GM21515 (cell line): ENCODE measurements at regions not wholly inside any gene's neighbourhood (a gene's known extent, or its start where the extent isn't known, plus 50 kb on each side); places are given as distances from the start of the nearest gene placed in this dataset.
"Not testable (repeated sequence)": the region's sequence is repeated elsewhere in the genome, so short reads cannot be mapped to it uniquely, and the experiment has no call there.

Experiments
- ATAC-seq: cut with Tn5 transposase; IDR thresholded peaks from one replicate; pipeline ENCODE4 v1.9.1; 2021; ENCODE audit not compliant: unreplicated experiment

DNA sequence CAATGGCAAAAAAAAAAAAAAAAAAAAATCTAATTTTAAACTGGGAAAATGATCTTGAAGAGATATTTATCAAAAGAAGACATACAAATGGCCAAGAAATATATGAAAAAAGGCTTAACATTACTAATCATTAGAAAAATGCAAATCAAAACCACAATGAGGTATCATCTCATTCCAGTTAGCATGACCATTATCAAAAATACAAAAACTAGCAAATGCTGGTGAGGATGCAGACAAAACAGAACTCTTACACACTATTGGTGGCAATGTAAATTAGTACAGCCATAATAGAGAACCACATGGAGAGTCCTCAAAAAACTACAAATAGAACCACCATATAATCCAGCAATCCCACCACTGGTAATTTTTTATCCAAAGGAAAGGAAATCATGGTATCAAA, 489.6 kb downstream of the TNS3 start:
- ATAC-seq = no peak

DNA sequence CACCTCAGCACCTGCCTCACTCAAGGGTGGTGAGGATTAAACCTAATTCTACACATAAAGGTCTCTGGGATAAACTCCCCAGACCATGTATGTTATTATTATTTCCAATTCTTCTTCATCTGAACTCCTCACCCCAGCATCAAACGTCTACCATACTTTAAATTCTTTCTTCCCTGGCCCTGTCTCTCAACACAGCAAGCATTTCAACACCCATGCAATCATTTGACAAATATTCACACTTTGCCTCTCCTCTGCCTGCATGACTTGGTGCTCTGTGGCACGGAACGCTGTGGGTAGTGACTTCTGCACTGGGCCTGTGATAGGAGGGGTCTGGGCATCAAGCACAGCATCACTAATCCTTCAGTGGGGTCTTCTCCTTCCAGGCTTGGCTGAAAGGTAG, 490.8 kb downstream of the TNS3 start:
- no peak for ATAC-seq

DNA sequence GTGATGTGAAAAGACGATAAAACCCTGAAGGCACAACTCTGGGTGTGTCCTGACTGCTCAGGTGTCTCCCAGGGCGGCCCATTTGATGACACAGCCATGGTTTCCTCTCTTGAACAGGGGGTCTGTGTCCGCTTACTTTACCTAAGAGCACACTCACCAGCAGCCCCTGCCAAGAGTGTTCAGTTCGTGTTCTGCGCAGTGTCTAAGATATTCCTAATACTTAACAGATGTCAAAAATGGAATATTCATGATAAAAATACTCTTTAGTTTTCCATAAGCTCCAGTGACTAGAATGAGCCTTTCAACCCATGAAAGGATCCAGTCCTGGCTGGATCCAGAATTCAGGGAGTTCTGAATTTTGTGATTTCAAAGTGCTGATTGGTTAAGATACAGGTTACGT, 492.4 kb downstream of the TNS3 start:
- no peak for ATAC-seq

DNA sequence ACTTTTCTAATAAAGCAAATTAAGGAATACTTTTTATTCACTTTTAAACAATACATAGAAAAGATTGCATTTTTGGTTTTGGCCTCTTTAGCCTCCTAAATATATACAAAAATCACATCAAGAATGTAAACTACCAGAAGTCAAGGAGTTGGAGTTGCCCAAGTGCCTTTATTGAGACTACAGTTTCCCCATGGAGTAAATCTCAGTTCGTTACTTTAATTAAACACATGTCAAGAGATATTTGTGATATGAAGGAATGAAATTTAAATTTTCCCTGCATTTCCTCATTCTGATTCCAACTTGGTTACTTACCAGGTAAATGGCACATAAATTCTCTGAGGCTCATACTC, 492.9 kb downstream of the TNS3 start:
- ATAC-seq = no peak

DNA sequence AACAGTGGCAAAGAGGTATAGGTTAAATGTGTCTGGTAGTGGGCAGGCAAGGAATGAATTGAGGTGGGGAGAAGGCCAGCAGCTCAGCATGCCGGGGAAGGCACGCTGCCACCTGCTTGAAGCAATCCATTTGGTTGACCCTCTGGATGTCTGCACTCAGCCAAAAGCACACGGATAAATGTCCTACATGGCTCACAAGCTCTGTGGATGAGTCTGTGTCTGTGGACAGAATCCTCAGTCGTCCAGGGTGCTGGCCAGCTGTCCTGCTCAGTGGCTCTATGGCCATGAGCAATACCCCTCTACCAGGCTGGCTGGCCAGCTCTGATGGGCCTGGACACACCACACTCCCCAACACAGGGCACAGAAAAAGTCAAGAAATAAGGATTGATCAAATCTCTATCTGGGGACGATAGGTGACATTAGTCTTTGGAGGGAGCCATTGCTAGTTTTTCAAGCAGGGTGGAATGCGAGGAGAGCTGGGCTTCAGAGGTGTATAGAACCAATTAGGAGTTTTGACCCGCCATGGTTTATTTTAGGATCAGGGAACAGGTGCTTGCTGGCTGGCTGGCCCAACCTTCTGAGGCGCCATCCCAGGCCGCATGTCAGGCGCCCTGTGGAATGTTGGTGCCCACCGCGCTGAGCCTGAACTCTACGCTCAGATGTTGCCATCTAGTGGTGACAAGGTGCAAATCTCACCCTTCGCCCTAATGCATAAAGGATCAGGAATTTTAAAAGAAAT, 493.4 kb downstream of the TNS3 start:
- peak; percentile 72 for ATAC-seq

DNA sequence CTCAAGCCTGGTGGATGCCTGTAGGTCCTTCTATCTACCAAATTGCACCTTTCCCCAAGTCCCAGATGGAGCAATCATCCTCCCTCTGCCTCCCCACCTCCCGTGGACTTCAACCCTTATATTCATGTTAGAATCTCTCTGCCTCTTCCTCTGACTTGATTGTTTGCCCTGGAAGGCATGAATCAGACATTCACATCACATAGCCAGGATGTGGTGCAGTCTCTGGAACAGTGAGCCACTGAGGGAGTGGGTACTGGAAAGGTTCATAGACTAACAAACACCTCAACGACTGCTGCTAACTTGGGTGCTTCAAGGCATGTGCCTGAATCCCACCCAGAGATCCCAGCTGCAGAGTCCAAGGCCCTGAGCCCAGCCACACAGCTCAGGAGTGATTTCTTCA, 494.0 kb downstream of the TNS3 start:
- ATAC-seq = no peak

DNA sequence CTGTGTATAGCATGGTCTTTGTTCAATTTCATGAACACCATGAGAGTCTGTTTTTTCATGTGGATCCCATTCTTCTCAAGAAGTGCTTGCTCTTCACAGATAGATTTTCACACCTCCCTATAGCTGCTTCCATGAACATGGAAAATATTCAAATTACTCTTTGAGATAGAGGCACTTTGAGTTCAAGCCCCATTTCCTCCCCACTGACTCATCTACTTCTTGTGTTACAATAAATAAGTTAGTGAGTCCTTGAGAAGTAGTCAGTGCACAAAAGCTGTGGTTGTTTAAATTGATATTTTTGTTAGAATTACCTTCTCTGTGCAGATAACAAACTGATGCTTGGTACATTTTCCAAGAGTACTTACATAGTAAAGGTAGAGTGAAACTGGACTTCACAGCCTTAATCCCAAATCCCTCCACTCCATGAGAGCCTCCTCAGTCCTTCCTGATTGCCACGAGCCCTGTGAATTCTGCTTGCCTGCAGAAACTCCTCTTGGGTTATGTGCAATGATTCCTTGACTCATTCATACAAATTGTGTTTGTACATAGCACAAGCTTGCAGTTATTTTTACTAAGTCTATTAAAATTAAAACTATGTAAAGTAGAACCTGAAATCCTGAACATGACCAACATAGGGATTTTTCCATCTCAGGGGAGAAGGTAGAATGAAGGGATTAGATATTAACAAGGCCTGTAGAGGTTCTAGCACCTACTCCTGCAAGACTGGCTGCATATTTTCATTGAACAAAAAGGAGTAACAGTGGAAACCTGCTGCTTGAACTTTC, 496.2 kb downstream of the TNS3 start:
- no peak for ATAC-seq

DNA sequence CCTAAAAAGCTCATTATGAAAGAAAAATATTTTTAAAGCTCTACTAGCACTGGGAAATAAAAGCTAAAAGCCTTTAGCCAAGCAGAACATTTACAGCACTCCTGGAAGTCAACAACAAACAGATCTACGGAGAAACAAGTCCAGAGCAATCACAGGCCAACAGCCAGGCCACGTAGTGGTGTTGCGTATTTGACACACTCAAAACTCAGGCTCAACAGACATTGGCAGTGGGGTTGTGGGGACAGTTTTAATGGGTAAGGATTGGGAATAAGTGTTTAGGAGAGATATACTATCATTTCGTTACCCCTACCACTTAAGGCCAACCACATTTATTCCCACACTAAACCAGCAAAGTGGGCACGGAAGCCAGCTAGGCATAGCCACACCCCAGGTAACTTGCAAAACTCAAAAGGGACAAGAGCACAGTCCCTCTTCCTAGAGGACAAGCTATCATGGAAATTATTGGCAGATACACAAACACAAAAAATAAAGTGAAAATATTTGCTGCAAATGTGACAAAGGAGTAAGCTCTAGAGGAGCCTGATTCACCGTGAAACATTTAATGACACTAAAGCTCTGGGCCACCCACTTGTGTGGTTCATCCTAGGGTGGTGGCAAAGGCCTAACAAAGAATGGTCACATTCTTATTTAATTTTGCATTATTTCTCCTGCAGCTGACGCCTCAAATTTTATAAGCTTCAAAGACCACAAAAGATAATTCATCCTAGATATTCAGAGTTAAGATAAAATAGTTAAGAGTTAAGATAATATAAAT, 498.2 kb downstream of the TNS3 start:
- no peak for ATAC-seq

DNA sequence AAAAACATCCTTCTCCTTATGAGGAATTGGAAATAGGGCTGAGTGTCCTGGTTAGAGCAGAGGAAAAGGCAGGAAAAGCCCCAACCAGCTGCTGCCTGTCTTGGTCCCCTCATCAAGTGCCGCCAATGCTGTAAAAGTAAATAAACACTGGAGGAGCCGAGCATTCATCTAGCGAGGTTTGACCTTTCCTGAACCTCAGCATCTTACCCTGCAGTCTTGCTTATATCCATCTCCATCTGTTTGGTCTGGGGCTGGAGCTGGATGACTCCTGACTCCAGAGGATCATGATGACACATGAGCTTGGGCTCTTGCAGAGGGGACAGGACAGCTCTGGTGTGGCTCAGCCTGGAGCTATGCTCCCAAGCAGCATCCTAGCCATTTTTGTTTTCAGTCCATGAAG, 501.1 kb downstream of the TNS3 start:
- no peak for ATAC-seq

DNA sequence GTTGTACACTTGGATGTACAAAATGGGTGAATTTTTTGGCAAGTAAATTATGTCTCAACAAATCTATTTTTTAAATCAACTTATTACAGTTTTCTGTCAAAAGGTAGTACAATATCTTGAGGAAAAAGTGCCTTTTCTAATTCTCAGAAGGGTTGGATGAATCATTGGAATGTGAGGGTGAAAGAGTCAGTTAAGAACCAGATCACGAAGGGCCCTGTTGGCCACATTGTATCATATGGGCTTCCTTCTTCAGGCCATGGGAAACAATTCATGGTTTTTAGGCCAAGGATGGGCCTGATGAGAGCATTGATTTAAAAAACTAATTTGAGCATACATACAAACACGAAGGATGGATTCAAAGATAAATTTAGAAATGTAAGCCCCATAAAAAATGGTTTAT, 503.7 kb downstream of the TNS3 start:
- ATAC-seq = no peak

DNA sequence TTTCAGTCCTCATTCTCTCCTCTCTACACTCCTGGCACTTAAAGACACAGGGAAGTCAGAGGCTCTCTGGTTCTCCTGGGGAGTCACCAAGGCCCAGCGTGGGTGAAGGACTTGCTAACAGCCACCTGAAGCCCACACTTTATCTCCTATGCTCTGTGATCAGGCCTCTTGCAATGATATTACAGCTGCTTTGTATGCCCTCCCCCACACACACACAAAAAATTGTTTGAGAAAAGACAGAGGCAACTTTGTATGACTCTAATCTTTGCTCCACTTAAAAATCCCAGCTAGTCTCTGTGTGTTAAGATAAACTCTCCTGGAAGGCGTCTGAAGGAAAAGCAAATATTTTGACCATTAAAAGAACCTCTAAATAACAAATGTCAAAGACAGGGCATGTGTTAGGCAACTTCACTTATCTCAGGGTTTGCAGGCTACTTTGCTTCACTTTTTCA, 507.2 kb downstream of the TNS3 start:
- ATAC-seq = no peak

DNA sequence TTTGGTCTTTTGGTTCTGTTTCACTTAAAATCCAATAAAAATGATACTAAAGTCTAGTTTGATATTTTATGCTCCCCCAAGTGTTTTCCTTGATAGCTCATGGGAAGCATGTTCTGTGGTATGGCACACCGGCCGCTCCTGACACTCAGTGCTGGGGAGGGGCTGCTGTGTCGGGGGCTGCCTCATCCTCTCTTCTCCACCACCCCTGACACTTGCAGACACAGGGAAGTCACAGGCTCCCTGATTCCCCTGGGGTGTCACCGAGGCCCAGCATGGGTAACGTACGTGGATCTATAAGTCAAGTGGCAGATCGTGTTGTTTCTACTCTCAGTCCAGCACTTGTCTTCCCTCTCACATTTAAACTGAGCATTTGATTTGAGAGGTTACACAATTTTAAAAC, 508.6 kb downstream of the TNS3 start:
- no peak for ATAC-seq

DNA sequence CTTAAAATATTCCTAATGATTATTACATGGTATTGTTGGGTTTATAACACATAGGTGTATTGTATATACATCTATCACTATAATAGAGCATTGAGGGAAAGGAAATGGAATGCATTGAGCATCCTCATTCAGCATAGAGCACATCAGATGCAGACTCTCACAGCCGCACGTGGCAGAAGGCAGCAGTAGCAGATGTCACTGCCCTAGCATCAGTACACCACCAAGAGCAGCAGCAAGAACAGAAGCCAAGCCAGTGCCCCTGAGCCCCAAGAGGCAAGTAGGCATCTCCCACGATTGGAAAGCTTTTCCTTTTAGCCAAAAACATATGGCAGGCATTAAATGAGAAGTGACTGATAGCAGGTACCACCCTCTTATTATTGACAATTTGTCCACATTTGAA, 510.0 kb downstream of the TNS3 start:
- no peak for ATAC-seq

DNA sequence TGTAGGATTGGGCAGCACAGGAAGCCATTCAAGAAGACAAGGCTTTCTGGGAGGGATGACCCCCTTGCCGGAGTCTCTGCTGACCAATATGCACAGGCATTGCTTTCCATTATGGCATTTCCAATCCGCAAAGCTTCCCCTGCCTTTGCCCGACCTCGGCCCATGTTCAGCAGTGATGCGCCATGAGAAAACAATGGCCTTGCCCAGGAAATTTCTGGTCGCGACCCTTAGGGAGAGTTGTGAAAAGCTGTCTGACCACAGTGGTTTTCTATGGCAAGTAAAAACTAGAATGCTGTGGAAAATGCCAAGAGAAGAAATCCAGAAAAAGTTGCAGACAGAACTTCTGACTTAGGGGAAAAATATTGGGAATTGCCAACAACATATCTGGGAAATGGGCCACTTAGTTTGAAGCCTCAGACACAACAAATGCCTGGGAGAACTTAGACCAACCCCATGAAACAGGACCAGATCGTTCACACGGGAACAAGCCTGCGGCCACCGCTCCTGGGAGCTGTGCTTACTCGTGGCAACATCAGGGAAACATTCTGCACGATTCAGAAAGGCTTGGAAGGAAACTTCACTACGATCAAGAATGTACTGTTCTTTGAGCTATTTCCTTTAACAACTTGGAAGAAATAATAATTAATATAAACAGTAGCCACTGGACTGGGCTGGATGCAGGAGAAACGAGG, 512.4 kb downstream of the TNS3 start:
- no peak for ATAC-seq

DNA sequence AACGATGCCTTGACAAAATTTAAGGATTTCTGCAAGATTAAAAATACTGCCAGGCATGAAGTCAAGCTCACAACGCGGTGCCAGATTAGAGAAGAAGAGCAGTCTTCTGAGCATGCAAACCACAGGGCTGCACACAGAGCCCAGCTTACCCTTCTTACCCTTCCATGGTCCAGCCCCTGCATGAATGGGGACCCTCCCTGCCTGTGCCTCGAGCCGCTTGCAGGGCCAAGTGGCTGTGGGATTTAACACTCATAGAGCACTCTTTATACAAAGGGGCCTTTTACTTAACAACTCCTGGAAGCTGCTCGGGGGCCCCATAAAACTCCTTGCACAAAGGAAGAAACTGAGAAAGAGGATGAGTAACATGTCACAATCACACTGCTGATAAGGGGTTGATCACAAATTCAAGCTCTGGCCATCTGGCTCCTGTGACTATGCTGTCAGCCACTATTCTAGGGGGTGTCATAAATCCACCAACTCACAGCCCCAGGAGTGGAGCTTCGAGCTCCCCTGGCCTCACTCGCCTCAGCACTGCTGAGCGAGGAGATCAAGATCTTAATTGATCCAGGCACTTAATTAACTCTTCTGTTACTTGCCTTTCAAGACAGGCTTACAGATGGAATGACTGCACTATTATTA, 514.8 kb downstream of the TNS3 start:
- no peak for ATAC-seq

DNA sequence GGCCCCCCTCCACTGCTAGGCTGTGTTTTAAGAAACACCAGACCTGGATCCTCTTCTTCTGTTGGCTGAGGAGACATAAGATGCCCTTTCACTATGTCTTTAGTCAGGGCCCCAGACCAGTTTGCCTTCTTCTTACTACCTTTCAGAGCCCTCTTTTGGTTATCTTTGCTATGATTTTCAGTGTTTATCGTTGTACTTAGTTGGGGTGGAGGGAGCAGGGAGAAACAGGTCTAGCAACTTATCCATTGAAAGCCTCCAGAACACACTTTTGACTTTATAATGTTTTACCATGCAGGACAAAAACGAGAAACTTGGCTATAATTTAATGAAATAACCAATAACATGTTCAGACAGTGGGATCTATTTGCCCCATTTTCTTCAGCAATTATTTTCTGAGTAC, 525.2 kb downstream of the TNS3 start:
- ATAC-seq = no peak

DNA sequence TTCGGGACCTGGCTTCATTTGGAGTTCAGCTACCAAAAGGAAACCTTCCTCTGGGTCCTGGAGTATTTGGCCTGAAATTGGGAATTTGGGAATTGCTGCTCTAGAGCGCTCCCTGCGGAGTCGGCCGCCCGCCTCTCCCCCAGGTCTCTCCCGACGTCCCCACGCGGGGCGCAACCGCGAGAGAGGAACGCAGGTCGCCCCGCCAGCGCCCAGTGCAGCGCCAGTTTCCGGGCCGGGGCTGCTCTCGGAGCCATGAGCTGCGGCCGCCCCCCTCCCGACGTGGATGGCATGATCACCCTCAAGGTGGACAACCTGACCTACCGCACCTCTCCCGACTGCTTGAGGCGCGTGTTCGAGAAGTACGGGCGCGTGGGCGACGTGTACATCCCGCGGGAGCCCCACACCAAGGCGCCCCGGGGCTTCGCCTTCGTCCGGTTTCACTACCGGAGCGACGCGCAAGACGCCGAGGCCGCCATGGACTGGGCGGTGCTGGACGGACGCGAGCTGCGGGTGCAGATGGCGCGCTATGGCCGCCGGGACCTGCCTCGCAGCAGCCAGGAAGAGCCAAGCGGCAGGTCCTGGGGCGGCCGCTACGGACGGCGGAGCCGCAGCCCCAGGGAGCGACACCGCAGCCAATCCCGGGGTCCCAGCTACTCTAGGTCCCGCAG, 529.2 kb downstream of the TNS3 start:
- ATAC-seq = not testable (repeated sequence)

DNA sequence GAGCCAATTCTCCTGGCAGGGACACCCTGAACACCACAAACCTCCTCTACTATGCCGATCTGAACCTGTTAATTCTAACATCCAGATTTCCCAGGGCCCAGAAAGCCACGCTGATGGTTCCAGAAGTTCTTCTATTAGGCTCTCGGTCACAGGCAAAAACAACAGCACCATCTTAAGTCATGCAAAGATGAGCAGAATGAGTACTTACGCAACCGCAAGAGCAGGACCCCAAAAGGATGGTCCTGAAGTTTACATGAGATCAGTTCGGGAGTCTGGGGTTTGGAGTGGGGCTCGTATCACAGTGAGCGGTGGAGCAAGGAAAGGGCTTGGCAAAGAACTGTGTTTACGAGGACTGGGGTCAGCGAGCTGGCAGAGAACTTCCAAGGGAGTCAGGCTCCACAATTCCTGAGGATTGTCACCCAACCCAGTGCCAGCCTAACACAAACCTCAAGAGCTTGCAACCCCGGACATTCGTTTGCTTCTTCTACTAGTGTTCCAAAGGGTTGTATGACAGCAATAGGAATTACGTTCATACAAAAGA, 532.6 kb downstream of the TNS3 start:
- no peak for ATAC-seq

DNA sequence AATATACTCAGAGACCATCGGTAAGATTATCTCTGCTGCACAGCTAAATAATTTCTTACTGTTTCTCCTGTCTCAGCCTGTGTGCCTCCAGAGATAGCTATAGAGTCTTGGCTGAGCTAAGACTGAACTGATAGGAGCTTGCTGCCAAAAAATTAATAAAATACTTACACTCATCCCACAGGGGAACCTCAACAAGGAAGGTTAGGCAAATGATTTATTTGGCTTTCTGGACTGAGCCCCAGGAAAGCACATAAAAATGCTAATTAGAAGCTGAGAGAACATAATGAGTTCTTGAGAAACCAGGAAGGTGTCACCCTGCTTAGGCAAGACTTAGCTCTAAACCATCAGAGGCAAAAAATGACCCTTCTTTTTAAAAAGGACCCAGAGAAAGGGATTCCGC, 534.5 kb downstream of the TNS3 start:
- ATAC-seq = no peak

DNA sequence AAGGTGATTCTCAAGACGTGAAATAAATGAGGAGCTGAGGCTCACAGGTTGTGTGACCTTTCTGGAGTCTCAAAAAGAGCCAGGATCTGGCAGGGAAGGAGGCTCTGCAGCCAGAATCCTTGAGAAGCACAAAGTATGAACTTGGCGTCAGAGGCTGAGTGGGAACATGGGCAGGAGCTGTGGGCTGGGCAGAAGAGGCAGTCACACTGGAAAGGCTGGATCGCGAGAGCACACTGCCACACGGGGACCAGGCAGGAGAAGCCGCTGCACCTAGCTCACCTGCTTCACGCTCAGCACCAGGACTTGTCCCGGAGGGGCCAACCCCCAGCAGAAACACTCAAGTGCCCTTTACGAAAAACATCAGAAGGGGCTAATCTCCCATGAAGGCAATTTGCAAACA, 535.0 kb downstream of the TNS3 start:
- no peak for ATAC-seq
